ENCODE measurements at regions not wholly inside any gene's neighbourhood (a gene's known extent, or its start where the extent isn't known, plus 50 kb on each side); places are given as distances from the start of the nearest gene placed in this dataset.

GRCh38 chr12:97162173-97162572 is 255.1 kb downstream of the NEDD1 start:
- TF ChIP-seq CTCF (IDR thresholded peaks at IDR 0.05; ENCODE audit: extremely low read depth in 1 of 2, insufficient read depth in 1 of 2, low read depth in 1 of 2, low read length in 2 of 2) (no peak), POLR2AphosphoS5 (IDR thresholded peaks at IDR 0.05; ENCODE audit: insufficient read depth, low read depth, low read length) (no peak), EZH2 (IDR thresholded peaks at IDR 0.05; ENCODE audit: borderline replicate concordance, low read depth, low read length, severe bottlenecking) (no peak), MYC (IDR thresholded peaks at IDR 0.05; ENCODE audit: low read depth, low read length) (no peak)
